HG03066 (cell line): ENCODE measurements at regions not wholly inside any gene's neighbourhood (a gene's known extent, or its start where the extent isn't known, plus 50 kb on each side); places are given as distances from the start of the nearest gene placed in this dataset.
"Not testable (repeated sequence)": the region's sequence is repeated elsewhere in the genome, so short reads cannot be mapped to it uniquely, and the experiment has no call there.

Experiments used
- ATAC-seq: cut with Tn5 transposase; IDR thresholded peaks from one replicate; pipeline ENCODE4 v1.9.1; 2021; ENCODE audit warnings: low read depth; ENCODE audit not compliant: unreplicated experiment

GRCh38 chr4:123599061-123599919, 202.7 kb downstream of the SPRY1 start:
- peak; percentile 10 for ATAC-seq

GRCh38 chr4:123599920-123600810, 203.6 kb downstream of the SPRY1 start:
- peak; percentile 100 for ATAC-seq

GRCh38 chr4:123600987-123601904, 204.7 kb downstream of the SPRY1 start:
- no peak for ATAC-seq

- ATAC-seq: no peak
Observed at GRCh38 chr4:123602007-123602406, 205.4 kb downstream of the SPRY1 start.

GRCh38 chr4:123603165-123603564, 206.6 kb downstream of the SPRY1 start:
- ATAC-seq: no peak

- not testable (repeated sequence) for ATAC-seq
Observed at GRCh38 chr4:123605797-123606196, 209.2 kb downstream of the SPRY1 start.

GRCh38 chr4:123606336-123606735, 209.7 kb downstream of the SPRY1 start:
- no peak for ATAC-seq

GRCh38 chr4:123606946-123607542, 210.4 kb downstream of the SPRY1 start:
- ATAC-seq: peak; percentile 52

- ATAC-seq: no peak
Observed at GRCh38 chr4:123609829-123610228, 213.2 kb downstream of the SPRY1 start.

- no peak for ATAC-seq
Observed at GRCh38 chr4:123613586-123614344, 217.2 kb downstream of the SPRY1 start.

GRCh38 chr4:123615901-123616300, 219.3 kb downstream of the SPRY1 start:
- no peak for ATAC-seq

GRCh38 chr4:123616951-123617461, 220.4 kb downstream of the SPRY1 start:
- no peak for ATAC-seq

GRCh38 chr4:123617791-123618190, 221.2 kb downstream of the SPRY1 start:
- no peak for ATAC-seq

- ATAC-seq: no peak
Observed at GRCh38 chr4:123618606-123619005, 222.0 kb downstream of the SPRY1 start.

- ATAC-seq: no peak
Observed at GRCh38 chr4:123619326-123619725, 222.7 kb downstream of the SPRY1 start.

- no peak for ATAC-seq
Observed at GRCh38 chr4:123619895-123620294, 223.3 kb downstream of the SPRY1 start.

- no peak for ATAC-seq
Observed at GRCh38 chr4:123621072-123621705, 224.6 kb downstream of the SPRY1 start.

GRCh38 chr4:123622572-123622971, 226.0 kb downstream of the SPRY1 start:
- ATAC-seq: no peak

- ATAC-seq: no peak
Observed at GRCh38 chr4:123623611-123624010, 227.0 kb downstream of the SPRY1 start.
